ENCODE measurements at regions not wholly inside any gene's neighbourhood (a gene's known extent, or its start where the extent isn't known, plus 50 kb on each side); places are given as distances from the start of the nearest gene placed in this dataset.

- Histone ChIP-seq H3K27me3 (ENCODE audit: insufficient read depth, poor library complexity, severe bottlenecking) (peaks cover 43% of the 10 kb centered on the region), H3K27ac (ENCODE audit: poor library complexity, severe bottlenecking) (no peak overlapping the region), H3K4me1 (ENCODE audit: insufficient read depth, poor library complexity, severe bottlenecking) (no peaks in the 10 kb centered on the region), H3K36me3 (ENCODE audit: low read depth) (no peaks in the 10 kb centered on the region), H3K9me3 (ENCODE audit: severe bottlenecking) (no peaks in the 10 kb centered on the region), H3K4me3 (ENCODE audit: severe bottlenecking) (no peak overlapping the region)
- no peak for TF ChIP-seq CTCF (IDR thresholded peaks at IDR 0.05; ENCODE audit: poor library complexity, severe bottlenecking)
- DNase-seq (ENCODE audit: low spot score) (no peak), ATAC-seq (ENCODE audit: low read depth) (no peak)
Measured at GRCh38 chr20:20971810-20972209, 134.3 kb downstream of the LINC00237 start.

- no peaks in the 10 kb centered on the region for H3K4me1 ChIP-seq (ENCODE audit: insufficient read depth, poor library complexity, severe bottlenecking)
- no peak overlapping the region for H3K27ac ChIP-seq (ENCODE audit: poor library complexity, severe bottlenecking)
- no peaks in the 10 kb centered on the region for H3K9me3 ChIP-seq (ENCODE audit: severe bottlenecking)
- ATAC-seq (ENCODE audit: low read depth) (no peak), DNase-seq (ENCODE audit: low spot score) (no peak)
- H3K27me3 ChIP-seq (ENCODE audit: insufficient read depth, poor library complexity, severe bottlenecking) = peaks cover 51% of the 10 kb centered on the region
- TF ChIP-seq CTCF (IDR thresholded peaks at IDR 0.05; ENCODE audit: poor library complexity, severe bottlenecking) = no peak
- no peaks in the 10 kb centered on the region for H3K36me3 ChIP-seq (ENCODE audit: low read depth)
- no peak overlapping the region for H3K4me3 ChIP-seq (ENCODE audit: severe bottlenecking)
Measured at GRCh38 chr20:20970841-20971240, 135.3 kb downstream of the LINC00237 start.

DNA sequence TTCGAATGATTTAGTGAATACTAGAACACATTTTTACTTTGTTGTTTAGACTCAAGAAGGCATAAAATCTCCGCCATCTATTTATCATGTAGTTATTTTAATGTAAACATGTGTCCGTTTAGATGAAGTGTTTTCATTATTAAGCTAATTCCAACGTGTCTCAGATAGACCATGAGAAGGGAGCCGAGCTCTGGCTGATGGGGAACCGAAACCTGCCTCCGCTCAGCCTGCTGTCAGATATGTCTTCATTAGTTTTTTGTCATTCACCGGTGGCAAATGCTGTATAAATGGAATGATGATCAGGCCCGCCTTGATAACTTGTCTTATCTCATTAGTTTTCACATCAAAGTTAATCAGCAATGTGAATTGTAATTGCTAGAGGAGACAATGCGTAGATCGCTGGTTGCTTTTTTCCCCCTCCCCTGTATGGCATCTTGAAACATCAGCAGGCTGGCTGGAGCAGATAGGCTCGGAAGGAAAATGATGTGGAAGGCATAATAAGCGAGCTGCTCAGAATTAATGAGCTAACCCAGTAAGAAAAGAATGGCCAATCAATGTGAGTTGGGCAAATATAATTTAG, 136.4 kb downstream of the LINC00237 start:
- Histone ChIP-seq H3K4me1 (ENCODE audit: insufficient read depth, poor library complexity, severe bottlenecking) (no peaks in the 10 kb centered on the region), H3K9me3 (ENCODE audit: severe bottlenecking) (no peaks in the 10 kb centered on the region), H3K27ac (ENCODE audit: poor library complexity, severe bottlenecking) (no peak overlapping the region), H3K4me3 (ENCODE audit: severe bottlenecking) (no peak overlapping the region), H3K36me3 (ENCODE audit: low read depth) (no peaks in the 10 kb centered on the region), H3K27me3 (ENCODE audit: insufficient read depth, poor library complexity, severe bottlenecking) (peaks cover 51% of the 10 kb centered on the region)
- no peak for DNase-seq (ENCODE audit: low spot score)
- TF ChIP-seq CTCF (IDR thresholded peaks at IDR 0.05; ENCODE audit: poor library complexity, severe bottlenecking) = no peak
- no peak for ATAC-seq (ENCODE audit: low read depth)

- Histone ChIP-seq H3K27ac (ENCODE audit: poor library complexity, severe bottlenecking) (no peak overlapping the region), H3K4me1 (ENCODE audit: insufficient read depth, poor library complexity, severe bottlenecking) (no peaks in the 10 kb centered on the region), H3K4me3 (ENCODE audit: severe bottlenecking) (no peak overlapping the region), H3K36me3 (ENCODE audit: low read depth) (no peaks in the 10 kb centered on the region), H3K27me3 (ENCODE audit: insufficient read depth, poor library complexity, severe bottlenecking) (peaks cover 51% of the 10 kb centered on the region), H3K9me3 (ENCODE audit: severe bottlenecking) (no peaks in the 10 kb centered on the region)
- TF ChIP-seq CTCF (IDR thresholded peaks at IDR 0.05; ENCODE audit: poor library complexity, severe bottlenecking) = no peak
- no peak for DNase-seq (ENCODE audit: low spot score)
- ATAC-seq (ENCODE audit: low read depth) = no peak
Measured at GRCh38 chr20:20967564-20968184, 138.5 kb downstream of the LINC00237 start.

DNA sequence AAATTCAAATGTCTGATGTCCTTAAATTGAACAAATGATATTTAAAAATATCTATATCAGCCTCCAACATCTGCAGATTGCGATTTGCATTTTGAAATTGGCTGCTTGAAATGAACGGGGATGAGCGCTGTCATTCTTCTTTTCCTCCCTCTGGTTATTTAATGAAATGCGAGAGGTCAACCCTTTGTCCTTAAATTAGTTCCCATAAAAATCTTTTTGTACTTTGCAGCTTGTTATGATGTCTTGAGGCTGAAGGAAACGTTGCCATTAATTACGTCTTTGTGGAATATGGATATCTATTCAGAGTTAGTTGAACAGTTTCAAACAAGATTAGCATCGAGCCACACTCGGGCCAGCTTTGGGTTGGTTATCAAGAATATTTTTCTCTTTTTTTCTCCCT, 140.0 kb downstream of the LINC00237 start:
- Histone ChIP-seq H3K4me3 (ENCODE audit: severe bottlenecking) (no peak overlapping the region), H3K36me3 (ENCODE audit: low read depth) (no peaks in the 10 kb centered on the region), H3K27ac (ENCODE audit: poor library complexity, severe bottlenecking) (no peak overlapping the region), H3K4me1 (ENCODE audit: insufficient read depth, poor library complexity, severe bottlenecking) (no peaks in the 10 kb centered on the region), H3K27me3 (ENCODE audit: insufficient read depth, poor library complexity, severe bottlenecking) (peaks cover 51% of the 10 kb centered on the region), H3K9me3 (ENCODE audit: severe bottlenecking) (no peaks in the 10 kb centered on the region)
- no peak for DNase-seq (ENCODE audit: low spot score)
- TF ChIP-seq CTCF (IDR thresholded peaks at IDR 0.05; ENCODE audit: poor library complexity, severe bottlenecking) = no peak
- no peak for ATAC-seq (ENCODE audit: low read depth)
